Erythroblast (primary cell): ENCODE measurements at regions not wholly inside any gene's neighbourhood (a gene's known extent, or its start where the extent isn't known, plus 50 kb on each side); places are given as distances from the start of the nearest gene placed in this dataset.

ENCODE experiments used
- DNase-seq, 2 experiments: peaks; one replicate each; lab custom pipeline; 2025; lab: John Stamatoyannopoulos, UW
- GATA1 ChIP-seq: IDR thresholded peaks from 2 replicates; pipeline ENCODE4 v1.6.1; 2011; ENCODE audit warnings: low read depth, mild to moderate bottlenecking, control low read depth, low read length, moderate library complexity
- POLR2A ChIP-seq: IDR thresholded peaks from 2 replicates; pipeline ENCODE4 v1.6.1; 2011; ENCODE audit warnings: mild to moderate bottlenecking, low read length

- TF ChIP-seq GATA1 (no peak), POLR2A (no peak)
- DNase-seq, result no peak
Measured at GRCh38 chr1:239436286-239436685, 49.9 kb downstream of the CHRM3 start.

- no peak for DNase-seq
- TF ChIP-seq POLR2A (no peak), GATA1 (no peak)
Measured at GRCh38 chr1:239437822-239438221, 51.5 kb downstream of the CHRM3 start.

- DNase-seq, result no peak
- no peak for TF ChIP-seq POLR2A
Measured at GRCh38 chr1:239438891-239439290, 52.5 kb downstream of the CHRM3 start.

GRCh38 chr1:239443361-239443760 is 57.0 kb downstream of the CHRM3 start:
- no peak for TF ChIP-seq GATA1
- TF ChIP-seq POLR2A, result no peak
- DNase-seq, result no peak

- no peak for TF ChIP-seq POLR2A
- TF ChIP-seq GATA1, result no peak
- DNase-seq, result no peak
Measured at GRCh38 chr1:239446611-239447010, 60.2 kb downstream of the CHRM3 start.

GRCh38 chr1:239448911-239449310 is 62.5 kb downstream of the CHRM3 start:
- no peak for DNase-seq
- TF ChIP-seq POLR2A (no peak), GATA1 (no peak)

- DNase-seq, result no peak
- TF ChIP-seq POLR2A, result no peak
- no peak for TF ChIP-seq GATA1
Measured at GRCh38 chr1:239455743-239456142, 69.4 kb downstream of the CHRM3 start.

- no peak for DNase-seq
- no peak for TF ChIP-seq POLR2A
- no peak for TF ChIP-seq GATA1
Measured at GRCh38 chr1:239456788-239457187, 70.4 kb downstream of the CHRM3 start.

- DNase-seq, result no peak
- TF ChIP-seq POLR2A (no peak), GATA1 (no peak)
Measured at GRCh38 chr1:239457491-239458143, 71.2 kb downstream of the CHRM3 start.

- TF ChIP-seq POLR2A (no peak), GATA1 (no peak)
- no peak for DNase-seq
Measured at GRCh38 chr1:239458144-239458500, 71.8 kb downstream of the CHRM3 start.

GRCh38 chr1:239467730-239468129 is 81.4 kb downstream of the CHRM3 start:
- no peak for DNase-seq
- TF ChIP-seq POLR2A (no peak), GATA1 (no peak)

GRCh38 chr1:239478069-239478468 is 91.7 kb downstream of the CHRM3 start:
- no peak for DNase-seq
- TF ChIP-seq GATA1, result no peak
- no peak for TF ChIP-seq POLR2A

GRCh38 chr1:239483391-239483790 is 97.0 kb downstream of the CHRM3 start:
- DNase-seq, result no peak
- no peak for TF ChIP-seq POLR2A
- TF ChIP-seq GATA1, result no peak

GRCh38 chr1:239493811-239494414 is 107.5 kb downstream of the CHRM3 start:
- no peak for DNase-seq
- no peak for TF ChIP-seq POLR2A
- TF ChIP-seq GATA1, result no peak

- no peak for DNase-seq
- TF ChIP-seq POLR2A (no peak), GATA1 (no peak)
Measured at GRCh38 chr1:239505094-239505493, 118.7 kb downstream of the CHRM3 start.
